ENCODE measurements at regions not wholly inside any gene's neighbourhood (a gene's known extent, or its start where the extent isn't known, plus 50 kb on each side); places are given as distances from the start of the nearest gene placed in this dataset.

DNA sequence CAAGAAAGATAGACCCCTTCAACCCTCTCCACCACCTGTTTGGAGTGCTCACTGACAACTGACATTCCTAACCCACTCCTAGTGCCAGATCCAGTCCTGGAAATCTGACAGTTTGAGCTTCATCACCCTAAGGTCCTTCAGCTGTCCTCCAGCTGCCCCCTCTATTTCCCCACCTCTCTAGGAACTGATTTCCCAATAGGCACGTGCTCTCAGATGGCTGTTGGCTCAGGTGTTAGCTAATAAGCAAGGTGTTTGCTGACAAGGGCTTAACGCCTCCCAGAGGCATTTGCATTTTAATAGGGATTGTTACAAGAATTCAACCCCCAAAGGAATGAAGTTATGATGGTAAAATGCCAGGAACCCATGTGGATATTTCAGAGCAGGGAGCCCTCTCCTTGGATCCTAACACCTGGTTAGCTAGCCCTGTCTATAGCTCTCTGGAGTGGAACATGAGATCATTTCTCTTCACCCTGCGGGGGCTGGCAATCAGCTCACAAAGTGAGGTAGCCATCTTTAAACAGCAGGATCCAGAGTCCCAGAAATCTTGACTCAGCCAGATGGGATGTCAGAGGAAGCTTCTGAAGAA, 348.5 kb upstream of the SFRP2 start:
- TF ChIP-seq NFRKB (IDR thresholded peaks at IDR 0.05) = no peak
- TF ChIP-seq BHLHE40 (IDR thresholded peaks at IDR 0.05; ENCODE audit: borderline replicate concordance) = no peak
